GM23338 (cell line): ENCODE measurements at regions not wholly inside any gene's neighbourhood (a gene's known extent, or its start where the extent isn't known, plus 50 kb on each side); places are given as distances from the start of the nearest gene placed in this dataset.

ENCODE experiments used
- ATAC-seq: fragments of 200-7000 bp; cut with Tn5 transposase; 3 replicates; pipeline ENCODE4 v1.9.1; 2020
- DNase-seq: peaks from one replicate; pipeline ENCODE4 v3.0.0-alpha.2; 2015; ENCODE audit warnings: low spot score
- H2AFZ ChIP-seq: fragments of 200-600 bp; sonication (generic); 2 replicates; pipeline ENCODE4 v1.8.0; 2016; ENCODE audit warnings: antibody characterized with exemption, mild to moderate bottlenecking, moderate library complexity
- H3F3A ChIP-seq: fragments of 200-600 bp; sonication (generic); replicated peaks from 2 replicates; pipeline ENCODE4 v1.8.0; 2017; ENCODE audit warnings: antibody characterized with exemption, mixed run types, low read depth
- H3K27ac ChIP-seq: fragments of 200-600 bp; sonication (generic); 2 replicates; pipeline ENCODE4 v1.6.1; 2016; ENCODE audit warnings: low read depth
- H3K27me3 ChIP-seq: fragments of 200-600 bp; sonication (generic); 2 replicates; pipeline ENCODE4 v1.8.0; 2016; ENCODE audit warnings: mild to moderate bottlenecking, mixed run types, moderate library complexity; ENCODE audit not compliant: insufficient read depth
- H3K36me3 ChIP-seq: fragments of 200-600 bp; sonication (generic); 2 replicates; pipeline ENCODE4 v1.8.0; 2016; ENCODE audit warnings: mild to moderate bottlenecking; ENCODE audit not compliant: insufficient read depth
- H3K4me1 ChIP-seq: fragments of 200-600 bp; sonication (generic); 2 replicates; pipeline ENCODE4 v1.8.0; 2016; ENCODE audit warnings: mild to moderate bottlenecking, moderate library complexity; ENCODE audit not compliant: insufficient read depth
- H3K4me2 ChIP-seq: fragments of 200-600 bp; sonication (generic); 2 replicates; pipeline ENCODE4 v1.7.1; 2017; ENCODE audit warnings: mixed run types
- H3K4me3 ChIP-seq: fragments of 200-600 bp; sonication (generic); 2 replicates; pipeline ENCODE4 v1.6.1; 2016; ENCODE audit warnings: mixed run types
- H3K79me2 ChIP-seq: fragments of 200-600 bp; sonication (generic); replicated peaks from 2 replicates; pipeline ENCODE4 v1.8.0; 2017; ENCODE audit warnings: mild to moderate bottlenecking; ENCODE audit not compliant: insufficient read depth
- H3K9me2 ChIP-seq: fragments of 200-600 bp; sonication (generic); 2 replicates; pipeline ENCODE4 v1.8.0; 2017; ENCODE audit not compliant: insufficient read depth
- H4K20me1 ChIP-seq: fragments of 200-600 bp; sonication (generic); replicated peaks from 2 replicates; pipeline ENCODE4 v1.8.0; 2017; ENCODE audit warnings: mild to moderate bottlenecking; ENCODE audit not compliant: insufficient read depth
- H3K27ac Mint-ChIP-seq: 2 replicates; pipeline ENCODE4 v1.8.0; 2020; ENCODE audit warnings: inconsistent platforms, mild to moderate bottlenecking, moderate library complexity, mixed read lengths
- H3K27me3 Mint-ChIP-seq: 3 replicates; pipeline ENCODE4 v1.8.0; 2022; ENCODE audit warnings: low read depth, mild to moderate bottlenecking, moderate library complexity, mixed read lengths, inconsistent platforms; ENCODE audit not compliant: insufficient read depth, poor library complexity
- H3K36me3 Mint-ChIP-seq: 3 replicates; pipeline ENCODE4 v1.8.0; 2021; ENCODE audit warnings: low read depth, mild to moderate bottlenecking, inconsistent platforms, moderate library complexity, mixed read lengths
- H3K4me1 Mint-ChIP-seq: 3 replicates; pipeline ENCODE4 v1.8.0; 2020; ENCODE audit warnings: mild to moderate bottlenecking, inconsistent platforms, mixed read lengths
- H3K4me3 Mint-ChIP-seq: 3 replicates; pipeline ENCODE4 v1.8.0; 2021; ENCODE audit warnings: moderate library complexity, mild to moderate bottlenecking, inconsistent platforms, mixed read lengths
- H3K9me3 Mint-ChIP-seq: 3 replicates; pipeline ENCODE4 v1.8.0; 2020; ENCODE audit warnings: moderate library complexity, mild to moderate bottlenecking, inconsistent platforms, mixed read lengths
- CREB1 ChIP-seq: fragments of 250-450 bp; sonication (Bioruptor Pico); IDR thresholded peaks from 2 replicates; pipeline ENCODE4 v1.5.0; 2020; ENCODE audit warnings: low read depth, mild to moderate bottlenecking, moderate library complexity
- CTCF ChIP-seq, 2 experiments: fragments of 200-600 bp in 1 of 2; sonication (generic) in 1 of 2; conservative IDR thresholded peaks; 2 replicates each; pipeline versions ENCODE4 v1.5.1 to v1.6.1; 2016 to 2017; ENCODE audit warnings: antibody characterized with exemption in 2 of 2, low read depth in 2 of 2, mild to moderate bottlenecking in 2 of 2, moderate library complexity in 1 of 2
- EZH2 ChIP-seq: fragments of 200-600 bp; sonication (generic); IDR thresholded peaks from one replicate; pipeline ENCODE4 v1.8.0; 2017; ENCODE audit warnings: antibody characterized with exemption, mild to moderate bottlenecking, low read depth; ENCODE audit not compliant: unreplicated experiment
- EZH2phosphoT487 ChIP-seq: fragments of 200-600 bp; sonication (generic); IDR thresholded peaks from one replicate; pipeline ENCODE4 v1.8.1; 2018; ENCODE audit warnings: antibody characterized with exemption; ENCODE audit not compliant: unreplicated experiment
- JUNB ChIP-seq: IDR thresholded peaks from one replicate; pipeline ENCODE4 v1.6.1; 2016; ENCODE audit warnings: antibody characterized with exemption; ENCODE audit not compliant: unreplicated experiment
- NANOG ChIP-seq: IDR thresholded peaks from 2 replicates; pipeline ENCODE4 v1.6.1; 2016; ENCODE audit warnings: antibody characterized with exemption, borderline replicate concordance
- STAT1 ChIP-seq: IDR thresholded peaks from one replicate; pipeline ENCODE4 v1.6.1; 2016; ENCODE audit warnings: antibody characterized with exemption; ENCODE audit not compliant: unreplicated experiment
- ZNF114 ChIP-seq: fragments of 250-450 bp; sonication (Bioruptor Pico); IDR thresholded peaks from 2 replicates; pipeline ENCODE4 v1.5.0; 2020; ENCODE audit warnings: mild to moderate bottlenecking, moderate library complexity
- ZNF331 ChIP-seq: fragments of 250-450 bp; sonication (Bioruptor Pico); IDR thresholded peaks from 2 replicates; pipeline ENCODE4 v1.5.0; 2020; ENCODE audit warnings: low read depth, mild to moderate bottlenecking, moderate library complexity
- TF ChIP-seq, protein P1 (sequence below): IDR thresholded peaks from one replicate; pipeline ENCODE4 v1.6.1; 2018; ENCODE audit warnings: antibody characterized with exemption; ENCODE audit not compliant: unreplicated experiment
- TF ChIP-seq, protein P2 (sequence below): fragments of 250-450 bp; sonication (Bioruptor Pico); IDR thresholded peaks from 2 replicates; pipeline ENCODE4 v1.5.0; 2020; ENCODE audit warnings: mild to moderate bottlenecking, moderate library complexity

- Mint-ChIP-seq H3K9me3 (peaks cover 12% of the 10 kb centered on the region), H3K4me3 (no peak overlapping the region), H3K27me3 (peaks cover 3% of the 10 kb centered on the region), H3K4me1 (no peaks in the 10 kb centered on the region), H3K36me3 (0 out of 3 replicates have a peak, but pooled peaks cover 3% of the 10 kb centered on the region), H3K27ac (no peak overlapping the region)
- no peak for DNase-seq
- Histone ChIP-seq H3K36me3 (no peaks in the 10 kb centered on the region), H3F3A (no peaks in the 10 kb centered on the region), H3K4me1 (no peaks in the 10 kb centered on the region), H3K27me3 (no peaks in the 10 kb centered on the region), H3K4me3 (no peak overlapping the region), H3K79me2 (no peaks in the 10 kb centered on the region), H3K27ac (no peak overlapping the region), H4K20me1 (no peaks in the 10 kb centered on the region), H3K9me2 (peaks cover 3% of the 10 kb centered on the region; the same call in 1 of the 2 replicates), H3K4me2 (no peak overlapping the region), H2AFZ (no peak overlapping the region)
- ATAC-seq: no peak
- TF ChIP-seq ZNF114 (CRISPR knock-in tag): no peak
- no peak for TF ChIP-seq JUNB
- TF ChIP-seq STAT1: no peak
- no peak for TF ChIP-seq EZH2phosphoT487
- no peak for TF ChIP-seq CTCF (conservative IDR thresholded peaks at IDR 0.05; ENCODE audit: low read depth in 2 of 2)
- no peak for TF ChIP-seq EZH2
- TF ChIP-seq, protein P1, sequence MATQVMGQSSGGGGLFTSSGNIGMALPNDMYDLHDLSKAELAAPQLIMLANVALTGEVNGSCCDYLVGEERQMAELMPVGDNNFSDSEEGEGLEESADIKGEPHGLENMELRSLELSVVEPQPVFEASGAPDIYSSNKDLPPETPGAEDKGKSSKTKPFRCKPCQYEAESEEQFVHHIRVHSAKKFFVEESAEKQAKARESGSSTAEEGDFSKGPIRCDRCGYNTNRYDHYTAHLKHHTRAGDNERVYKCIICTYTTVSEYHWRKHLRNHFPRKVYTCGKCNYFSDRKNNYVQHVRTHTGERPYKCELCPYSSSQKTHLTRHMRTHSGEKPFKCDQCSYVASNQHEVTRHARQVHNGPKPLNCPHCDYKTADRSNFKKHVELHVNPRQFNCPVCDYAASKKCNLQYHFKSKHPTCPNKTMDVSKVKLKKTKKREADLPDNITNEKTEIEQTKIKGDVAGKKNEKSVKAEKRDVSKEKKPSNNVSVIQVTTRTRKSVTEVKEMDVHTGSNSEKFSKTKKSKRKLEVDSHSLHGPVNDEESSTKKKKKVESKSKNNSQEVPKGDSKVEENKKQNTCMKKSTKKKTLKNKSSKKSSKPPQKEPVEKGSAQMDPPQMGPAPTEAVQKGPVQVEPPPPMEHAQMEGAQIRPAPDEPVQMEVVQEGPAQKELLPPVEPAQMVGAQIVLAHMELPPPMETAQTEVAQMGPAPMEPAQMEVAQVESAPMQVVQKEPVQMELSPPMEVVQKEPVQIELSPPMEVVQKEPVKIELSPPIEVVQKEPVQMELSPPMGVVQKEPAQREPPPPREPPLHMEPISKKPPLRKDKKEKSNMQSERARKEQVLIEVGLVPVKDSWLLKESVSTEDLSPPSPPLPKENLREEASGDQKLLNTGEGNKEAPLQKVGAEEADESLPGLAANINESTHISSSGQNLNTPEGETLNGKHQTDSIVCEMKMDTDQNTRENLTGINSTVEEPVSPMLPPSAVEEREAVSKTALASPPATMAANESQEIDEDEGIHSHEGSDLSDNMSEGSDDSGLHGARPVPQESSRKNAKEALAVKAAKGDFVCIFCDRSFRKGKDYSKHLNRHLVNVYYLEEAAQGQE: no peak
These were observed 195.7 kb upstream of the CHRNA7 start for GRCh38 chr15:31834654-31835053.

GRCh38 chr15:31839388-31839787 is 190.9 kb upstream of the CHRNA7 start:
- no peak for DNase-seq
- TF ChIP-seq, protein P2, sequence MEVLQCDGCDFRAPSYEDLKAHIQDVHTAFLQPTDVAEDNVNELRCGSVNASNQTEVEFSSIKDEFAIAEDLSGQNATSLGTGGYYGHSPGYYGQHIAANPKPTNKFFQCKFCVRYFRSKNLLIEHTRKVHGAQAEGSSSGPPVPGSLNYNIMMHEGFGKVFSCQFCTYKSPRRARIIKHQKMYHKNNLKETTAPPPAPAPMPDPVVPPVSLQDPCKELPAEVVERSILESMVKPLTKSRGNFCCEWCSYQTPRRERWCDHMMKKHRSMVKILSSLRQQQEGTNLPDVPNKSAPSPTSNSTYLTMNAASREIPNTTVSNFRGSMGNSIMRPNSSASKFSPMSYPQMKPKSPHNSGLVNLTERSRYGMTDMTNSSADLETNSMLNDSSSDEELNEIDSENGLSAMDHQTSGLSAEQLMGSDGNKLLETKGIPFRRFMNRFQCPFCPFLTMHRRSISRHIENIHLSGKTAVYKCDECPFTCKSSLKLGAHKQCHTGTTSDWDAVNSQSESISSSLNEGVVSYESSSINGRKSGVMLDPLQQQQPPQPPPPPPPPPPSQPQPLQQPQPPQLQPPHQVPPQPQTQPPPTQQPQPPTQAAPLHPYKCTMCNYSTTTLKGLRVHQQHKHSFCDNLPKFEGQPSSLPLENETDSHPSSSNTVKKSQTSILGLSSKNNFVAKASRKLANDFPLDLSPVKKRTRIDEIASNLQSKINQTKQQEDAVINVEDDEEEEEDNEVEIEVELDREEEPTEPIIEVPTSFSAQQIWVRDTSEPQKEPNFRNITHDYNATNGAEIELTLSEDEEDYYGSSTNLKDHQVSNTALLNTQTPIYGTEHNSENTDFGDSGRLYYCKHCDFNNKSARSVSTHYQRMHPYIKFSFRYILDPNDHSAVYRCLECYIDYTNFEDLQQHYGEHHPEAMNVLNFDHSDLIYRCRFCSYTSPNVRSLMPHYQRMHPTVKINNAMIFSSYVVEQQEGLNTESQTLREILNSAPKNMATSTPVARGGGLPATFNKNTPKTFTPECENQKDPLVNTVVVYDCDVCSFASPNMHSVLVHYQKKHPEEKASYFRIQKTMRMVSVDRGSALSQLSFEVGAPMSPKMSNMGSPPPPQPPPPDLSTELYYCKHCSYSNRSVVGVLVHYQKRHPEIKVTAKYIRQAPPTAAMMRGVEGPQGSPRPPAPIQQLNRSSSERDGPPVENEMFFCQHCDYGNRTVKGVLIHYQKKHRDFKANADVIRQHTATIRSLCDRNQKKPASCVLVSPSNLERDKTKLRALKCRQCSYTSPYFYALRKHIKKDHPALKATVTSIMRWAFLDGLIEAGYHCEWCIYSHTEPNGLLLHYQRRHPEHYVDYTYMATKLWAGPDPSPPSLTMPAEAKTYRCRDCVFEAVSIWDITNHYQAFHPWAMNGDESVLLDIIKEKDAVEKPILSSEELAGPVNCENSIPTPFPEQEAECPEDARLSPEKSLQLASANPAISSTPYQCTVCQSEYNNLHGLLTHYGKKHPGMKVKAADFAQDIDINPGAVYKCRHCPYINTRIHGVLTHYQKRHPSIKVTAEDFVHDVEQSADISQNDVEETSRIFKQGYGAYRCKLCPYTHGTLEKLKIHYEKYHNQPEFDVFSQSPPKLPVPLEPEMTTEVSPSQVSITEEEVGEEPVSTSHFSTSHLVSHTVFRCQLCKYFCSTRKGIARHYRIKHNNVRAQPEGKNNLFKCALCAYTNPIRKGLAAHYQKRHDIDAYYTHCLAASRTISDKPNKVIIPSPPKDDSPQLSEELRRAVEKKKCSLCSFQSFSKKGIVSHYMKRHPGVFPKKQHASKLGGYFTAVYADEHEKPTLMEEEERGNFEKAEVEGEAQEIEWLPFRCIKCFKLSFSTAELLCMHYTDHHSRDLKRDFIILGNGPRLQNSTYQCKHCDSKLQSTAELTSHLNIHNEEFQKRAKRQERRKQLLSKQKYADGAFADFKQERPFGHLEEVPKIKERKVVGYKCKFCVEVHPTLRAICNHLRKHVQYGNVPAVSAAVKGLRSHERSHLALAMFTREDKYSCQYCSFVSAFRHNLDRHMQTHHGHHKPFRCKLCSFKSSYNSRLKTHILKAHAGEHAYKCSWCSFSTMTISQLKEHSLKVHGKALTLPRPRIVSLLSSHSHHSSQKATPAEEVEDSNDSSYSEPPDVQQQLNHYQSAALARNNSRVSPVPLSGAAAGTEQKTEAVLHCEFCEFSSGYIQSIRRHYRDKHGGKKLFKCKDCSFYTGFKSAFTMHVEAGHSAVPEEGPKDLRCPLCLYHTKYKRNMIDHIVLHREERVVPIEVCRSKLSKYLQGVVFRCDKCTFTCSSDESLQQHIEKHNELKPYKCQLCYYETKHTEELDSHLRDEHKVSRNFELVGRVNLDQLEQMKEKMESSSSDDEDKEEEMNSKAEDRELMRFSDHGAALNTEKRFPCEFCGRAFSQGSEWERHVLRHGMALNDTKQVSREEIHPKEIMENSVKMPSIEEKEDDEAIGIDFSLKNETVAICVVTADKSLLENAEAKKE: no peak
- no peak for TF ChIP-seq NANOG
- TF ChIP-seq EZH2phosphoT487: no peak
- no peak for TF ChIP-seq STAT1
- TF ChIP-seq ZNF114 (CRISPR knock-in tag): no peak
- TF ChIP-seq CREB1: no peak
- TF ChIP-seq ZNF331 (CRISPR knock-in tag): no peak
- TF ChIP-seq JUNB: no peak

More at GRCh38 chr15:31839388-31839787, 190.9 kb upstream of the CHRNA7 start:
- H3K27me3 Mint-ChIP-seq: peaks cover 3% of the 10 kb centered on the region
- no peak overlapping the region for H3K27ac ChIP-seq
- no peak overlapping the region for H3K27ac Mint-ChIP-seq
- H3F3A ChIP-seq: no peaks in the 10 kb centered on the region
- H3K36me3 Mint-ChIP-seq: no peaks in the 10 kb centered on the region
- no peak overlapping the region for H3K4me3 ChIP-seq
- no peak overlapping the region for H3K4me3 Mint-ChIP-seq
- H3K4me1 ChIP-seq: no peaks in the 10 kb centered on the region
- H3K4me1 Mint-ChIP-seq: no peaks in the 10 kb centered on the region
- no peaks in the 10 kb centered on the region for H3K36me3 ChIP-seq
- H3K27me3 ChIP-seq: no peaks in the 10 kb centered on the region
- no peaks in the 10 kb centered on the region for H3K9me3 Mint-ChIP-seq
- no peak overlapping the region for H2AFZ ChIP-seq
- H3K4me2 ChIP-seq: no peak overlapping the region
- ATAC-seq: no peak
- H3K79me2 ChIP-seq: no peaks in the 10 kb centered on the region
- no peaks in the 10 kb centered on the region for H3K9me2 ChIP-seq
- no peaks in the 10 kb centered on the region for H4K20me1 ChIP-seq
